H9 (cell line): ENCODE measurements at regions not wholly inside any gene's neighbourhood (a gene's known extent, or its start where the extent isn't known, plus 50 kb on each side); places are given as distances from the start of the nearest gene placed in this dataset.

Source experiments
- DNase-seq: peaks from one replicate; pipeline ENCODE4 v3.0.0-alpha.2; 2017
- H2AFZ ChIP-seq: one replicate; pipeline ENCODE4 v1.6.1; 2013; ENCODE audit warnings: mild to moderate bottlenecking, low read length, control low read depth, moderate library complexity
- H2AK5ac ChIP-seq: 2 replicates; pipeline ENCODE4 v1.6.1; 2013; ENCODE audit warnings: low read length, control low read depth, mixed read lengths; ENCODE audit not compliant: insufficient read length
- H2BK120ac ChIP-seq: one replicate; pipeline ENCODE4 v1.6.1; 2013; ENCODE audit warnings: low read depth, mild to moderate bottlenecking, low read length, control low read depth, inconsistent platforms; ENCODE audit not compliant: poor library complexity, severe bottlenecking
- H2BK12ac ChIP-seq: 2 replicates; pipeline ENCODE4 v1.6.1; 2013; ENCODE audit warnings: low read length, control low read depth, mixed read lengths, low read depth; ENCODE audit not compliant: insufficient read length
- H2BK15ac ChIP-seq: 2 replicates; pipeline ENCODE4 v1.6.1; 2013; ENCODE audit warnings: low read depth, low read length, control low read depth
- H2BK20ac ChIP-seq: one replicate; pipeline ENCODE4 v1.6.1; 2013; ENCODE audit warnings: low read depth, mild to moderate bottlenecking, low read length, control low read depth, inconsistent platforms; ENCODE audit not compliant: poor library complexity, severe bottlenecking
- H2BK5ac ChIP-seq: 2 replicates; pipeline ENCODE4 v1.6.1; 2013; ENCODE audit warnings: low read length, control low read depth, mixed read lengths; ENCODE audit not compliant: insufficient read length
- H3K14ac ChIP-seq: 2 replicates; pipeline ENCODE4 v1.6.1; 2013; ENCODE audit warnings: low read length, control low read depth; ENCODE audit not compliant: insufficient read depth
- H3K18ac ChIP-seq: 2 replicates; pipeline ENCODE4 v1.6.1; 2013; ENCODE audit warnings: low read depth, mild to moderate bottlenecking, mixed read lengths, low read length, control low read depth; ENCODE audit not compliant: insufficient read length
- H3K23ac ChIP-seq: 2 replicates; pipeline ENCODE4 v1.6.1; 2013; ENCODE audit warnings: low read length, control low read depth, mixed read lengths, low read depth; ENCODE audit not compliant: insufficient read length
- H3K23me2 ChIP-seq: 2 replicates; pipeline ENCODE4 v1.6.1; 2013; ENCODE audit warnings: low read depth, mild to moderate bottlenecking, mixed read lengths, low read length, control low read depth; ENCODE audit not compliant: insufficient read length, poor library complexity, severe bottlenecking
- H3K27ac ChIP-seq: 2 replicates; pipeline ENCODE4 v1.5.1; 2013; ENCODE audit warnings: low read length, control low read depth, mixed read lengths, low read depth; ENCODE audit not compliant: insufficient read length
- H3K27me3 ChIP-seq: 2 replicates; pipeline ENCODE4 v1.6.1; 2013; ENCODE audit warnings: low read length, control low read depth, inconsistent platforms; ENCODE audit not compliant: insufficient read depth
- H3K4ac ChIP-seq: 2 replicates; pipeline ENCODE4 v1.6.1; 2013; ENCODE audit warnings: low read depth, mild to moderate bottlenecking, control low read depth, inconsistent platforms, low read length, moderate library complexity
- H3K4me1 ChIP-seq: 2 replicates; pipeline ENCODE4 v1.6.1; 2013; ENCODE audit warnings: low read length, control low read depth, inconsistent platforms; ENCODE audit not compliant: insufficient read depth
- H3K4me2 ChIP-seq: 2 replicates; pipeline ENCODE4 v1.6.1; 2013; ENCODE audit warnings: low read length, control low read depth, mixed read lengths; ENCODE audit not compliant: insufficient read length, insufficient read depth
- H3K56ac ChIP-seq: 2 replicates; pipeline ENCODE4 v1.6.1; 2013; ENCODE audit warnings: low read depth, mild to moderate bottlenecking, mixed read lengths, low read length, control low read depth; ENCODE audit not compliant: insufficient read length
- H3K79me1 ChIP-seq: 2 replicates; pipeline ENCODE4 v1.6.1; 2013; ENCODE audit warnings: low read depth, mild to moderate bottlenecking, moderate library complexity, low read length, control low read depth, inconsistent platforms; ENCODE audit not compliant: insufficient read depth, poor library complexity, severe bottlenecking
- H3K79me2 ChIP-seq: 2 replicates; pipeline ENCODE4 v1.6.1; 2013; ENCODE audit warnings: low read length, control low read depth, inconsistent platforms; ENCODE audit not compliant: insufficient read depth
- H3K9ac ChIP-seq: 2 replicates; pipeline ENCODE4 v1.6.1; 2013; ENCODE audit warnings: low read length, control low read depth, mixed read lengths; ENCODE audit not compliant: insufficient read length; ENCODE audit errors: extremely low read depth
- H3K9me3 ChIP-seq: one replicate; pipeline ENCODE4 v1.6.1; 2013; ENCODE audit warnings: low read depth, low read length, inconsistent platforms; ENCODE audit not compliant: control insufficient read depth
- H3T11ph ChIP-seq: one replicate; pipeline ENCODE4 v1.6.1; 2013; ENCODE audit warnings: mild to moderate bottlenecking, low read length, control low read depth, inconsistent platforms
- H4K20me1 ChIP-seq: one replicate; pipeline ENCODE4 v1.6.1; 2013; ENCODE audit not compliant: control insufficient read depth, insufficient read length, insufficient read depth
- H4K5ac ChIP-seq: 2 replicates; pipeline ENCODE4 v1.6.1; 2013; ENCODE audit warnings: low read depth, mild to moderate bottlenecking, mixed read lengths, low read length, control low read depth; ENCODE audit not compliant: insufficient read length
- H4K8ac ChIP-seq: replicated peaks from 2 replicates; pipeline ENCODE4 v1.6.1; 2013; ENCODE audit warnings: low read length, control low read depth, mixed read lengths, low read depth; ENCODE audit not compliant: insufficient read length
- H4K91ac ChIP-seq: 2 replicates; pipeline ENCODE4 v1.6.1; 2013; ENCODE audit warnings: low read depth, mild to moderate bottlenecking, moderate library complexity, mixed read lengths, low read length, control low read depth; ENCODE audit not compliant: insufficient read length
- H3K27ac Mint-ChIP-seq, 3 experiments: 2 replicates in 2 of 3; 3 replicates in 1 of 3; pipeline ENCODE4 v1.8.0; 2020 to 2021; ENCODE audit warnings: mixed read lengths in 3 of 3, mild to moderate bottlenecking in 1 of 3, moderate library complexity in 1 of 3
- H3K27me3 Mint-ChIP-seq: 2 replicates; pipeline ENCODE4 v1.8.0; 2021; ENCODE audit warnings: low read depth, mild to moderate bottlenecking, moderate library complexity, mixed read lengths
- H3K36me3 Mint-ChIP-seq, 3 experiments: 2 replicates in 2 of 3; 3 replicates in 1 of 3; pipeline ENCODE4 v1.8.0; 2020 to 2021; ENCODE audit warnings: low read depth in 3 of 3, mixed read lengths in 3 of 3; ENCODE audit not compliant: insufficient read depth in 1 of 3
- H3K4me1 Mint-ChIP-seq, 2 experiments: 2 replicates each; pipeline ENCODE4 v1.8.0; 2020; ENCODE audit warnings: mixed read lengths in 2 of 2
- H3K4me3 Mint-ChIP-seq, 2 experiments: 2 replicates in 1 of 2; 3 replicates in 1 of 2; pipeline ENCODE4 v1.8.0; 2020 to 2021; ENCODE audit warnings: mild to moderate bottlenecking in 2 of 2, mixed read lengths in 2 of 2, moderate library complexity in 1 of 2
- H3K9me3 Mint-ChIP-seq, 2 experiments: 2 replicates in 1 of 2; 3 replicates in 1 of 2; pipeline ENCODE4 v1.8.0; 2020; ENCODE audit warnings: mild to moderate bottlenecking in 2 of 2, mixed read lengths in 2 of 2, moderate library complexity in 1 of 2
- WGBS: extraction: QIAGEN DNeasy Blood & Tissue Kit; methylation state at CpG from one replicate; pipeline ENCODE4 v1.1.7; 2013; ENCODE audit warnings: missing lambda C conversion rate, low lambda C conversion rate, mixed read lengths; ENCODE audit not compliant: insufficient read length; ENCODE audit errors: extremely low coverage; 5-methylcytosine and 5-hydroxymethylcytosine counted together
- TF ChIP-seq, protein P1 (sequence below): fragments of 200-600 bp; sonication (generic); conservative IDR thresholded peaks from 3 replicates; pipeline ENCODE4 v1.8.0; 2021; ENCODE audit warnings: antibody characterized with exemption, mild to moderate bottlenecking

DNA sequence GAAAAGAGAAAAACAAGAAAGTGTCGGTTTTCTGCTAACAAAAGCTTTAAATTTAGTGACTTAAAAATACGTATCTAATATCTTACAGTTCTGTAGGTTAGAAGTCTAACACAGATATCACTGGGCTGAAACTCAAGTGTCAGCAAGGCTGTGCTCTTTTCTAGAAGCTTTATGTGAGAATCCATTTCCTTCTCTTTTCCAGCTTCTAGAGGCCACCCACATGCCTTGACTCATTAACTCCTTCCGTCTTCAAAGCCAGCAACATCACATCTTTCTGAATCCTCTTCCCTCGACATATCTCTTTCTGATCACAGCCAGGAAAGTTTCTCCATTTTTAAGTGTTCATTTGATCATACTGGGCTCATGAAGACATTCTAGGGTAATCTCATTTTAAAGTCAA lies 262.0 kb downstream of the MAFB start:
- H3K79me1 ChIP-seq, result no peaks in the 10 kb centered on the region
- no peak overlapping the region for H3K4me2 ChIP-seq
- H3K27me3 Mint-ChIP-seq, result peaks cover 3% of the 10 kb centered on the region; the same call in 1 of the 2 replicates
- DNase-seq, result no peak
- peaks cover 4% of the 10 kb centered on the region; the same call in 1 of the 2 replicates for H3K4me1 ChIP-seq
- H2AK5ac ChIP-seq, result no peak overlapping the region
- no peak overlapping the region for H2BK5ac ChIP-seq
- TF ChIP-seq, protein P1, sequence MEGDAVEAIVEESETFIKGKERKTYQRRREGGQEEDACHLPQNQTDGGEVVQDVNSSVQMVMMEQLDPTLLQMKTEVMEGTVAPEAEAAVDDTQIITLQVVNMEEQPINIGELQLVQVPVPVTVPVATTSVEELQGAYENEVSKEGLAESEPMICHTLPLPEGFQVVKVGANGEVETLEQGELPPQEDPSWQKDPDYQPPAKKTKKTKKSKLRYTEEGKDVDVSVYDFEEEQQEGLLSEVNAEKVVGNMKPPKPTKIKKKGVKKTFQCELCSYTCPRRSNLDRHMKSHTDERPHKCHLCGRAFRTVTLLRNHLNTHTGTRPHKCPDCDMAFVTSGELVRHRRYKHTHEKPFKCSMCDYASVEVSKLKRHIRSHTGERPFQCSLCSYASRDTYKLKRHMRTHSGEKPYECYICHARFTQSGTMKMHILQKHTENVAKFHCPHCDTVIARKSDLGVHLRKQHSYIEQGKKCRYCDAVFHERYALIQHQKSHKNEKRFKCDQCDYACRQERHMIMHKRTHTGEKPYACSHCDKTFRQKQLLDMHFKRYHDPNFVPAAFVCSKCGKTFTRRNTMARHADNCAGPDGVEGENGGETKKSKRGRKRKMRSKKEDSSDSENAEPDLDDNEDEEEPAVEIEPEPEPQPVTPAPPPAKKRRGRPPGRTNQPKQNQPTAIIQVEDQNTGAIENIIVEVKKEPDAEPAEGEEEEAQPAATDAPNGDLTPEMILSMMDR, result no peak
- H2BK20ac ChIP-seq, result no peak overlapping the region
- H3T11ph ChIP-seq, result no peak overlapping the region
- no peak overlapping the region for H3K18ac ChIP-seq
- H3K27me3 ChIP-seq, result no peaks in the 10 kb centered on the region
- H3K14ac ChIP-seq, result no peak overlapping the region
- no peak overlapping the region for H2BK12ac ChIP-seq
- H3K79me2 ChIP-seq, result no peaks in the 10 kb centered on the region
- H3K23ac ChIP-seq, result no peak overlapping the region
- H4K20me1 ChIP-seq, result no peaks in the 10 kb centered on the region
- WGBS, result no CpG with 5 or more reads among the region's 4 CpGs
- no peak overlapping the region for H4K5ac ChIP-seq
- no peak overlapping the region for H3K4ac ChIP-seq
- H4K91ac ChIP-seq, result no peak overlapping the region
- H3K9ac ChIP-seq, result no peak overlapping the region
- H3K9me3 Mint-ChIP-seq, result peaks cover 0 to 3% of the 10 kb centered on the region in 2 experiments; a peak in 2 of 5 replicates
- no peak overlapping the region for H3K4me3 Mint-ChIP-seq
- no peak overlapping the region for H2BK15ac ChIP-seq
- H3K36me3 Mint-ChIP-seq, result peaks cover 0 to 2% (median 0%) of the 10 kb centered on the region in 3 experiments; a peak in 2 of 7 replicates
- H2BK120ac ChIP-seq, result no peak overlapping the region
- no peak overlapping the region for H3K27ac ChIP-seq
- no peak overlapping the region for H2AFZ ChIP-seq
- no peak overlapping the region for H3K56ac ChIP-seq
- H3K4me1 Mint-ChIP-seq, result peaks cover 0 to 3% of the 10 kb centered on the region in 2 experiments; a peak in 3 of 4 replicates
- no peaks in the 10 kb centered on the region for H3K23me2 ChIP-seq
- no peak overlapping the region for H4K8ac ChIP-seq
- no peaks in the 10 kb centered on the region for H3K9me3 ChIP-seq
- no peak overlapping the region for H3K27ac Mint-ChIP-seq
